A673 (cell line): ENCODE measurements at regions not wholly inside any gene's neighbourhood (a gene's known extent, or its start where the extent isn't known, plus 50 kb on each side); places are given as distances from the start of the nearest gene placed in this dataset.

ENCODE experiments used
- EZH2 ChIP-seq: fragments of 200-600 bp; sonication (generic); IDR thresholded peaks from 2 replicates; pipeline ENCODE4 v1.6.1; 2017; ENCODE audit warnings: borderline replicate concordance, low read depth, mild to moderate bottlenecking, mixed read lengths, antibody characterized with exemption, low read length; ENCODE audit not compliant: poor library complexity, severe bottlenecking
- TF ChIP-seq, protein P1 (sequence below): fragments of 300-800, 200-600 bp; sonication (generic); conservative IDR thresholded peaks from 2 replicates; pipeline ENCODE4 v1.5.1; 2017; ENCODE audit warnings: low read depth, mild to moderate bottlenecking, antibody characterized with exemption, low read length, moderate library complexity, mixed read lengths

DNA sequence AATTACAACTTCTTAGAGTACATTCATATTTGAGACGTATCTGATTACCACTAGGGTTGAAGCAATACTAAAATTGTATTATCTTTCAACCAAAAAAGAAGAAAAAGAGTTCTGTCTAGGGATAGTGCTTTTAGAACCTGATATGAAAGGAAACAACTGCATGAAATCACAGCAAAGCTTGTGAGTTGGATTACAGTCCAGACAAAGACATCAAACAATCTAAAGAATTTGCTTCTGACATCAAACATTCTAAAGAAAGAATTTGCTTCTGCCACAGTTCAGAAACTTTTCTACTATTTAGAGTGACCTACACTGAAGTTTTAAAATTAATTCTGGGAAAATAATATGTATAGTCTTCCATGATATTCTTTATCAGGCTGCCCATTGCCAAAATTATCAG is 1141.1 kb upstream of the ACO1 start:
- TF ChIP-seq, protein P1, sequence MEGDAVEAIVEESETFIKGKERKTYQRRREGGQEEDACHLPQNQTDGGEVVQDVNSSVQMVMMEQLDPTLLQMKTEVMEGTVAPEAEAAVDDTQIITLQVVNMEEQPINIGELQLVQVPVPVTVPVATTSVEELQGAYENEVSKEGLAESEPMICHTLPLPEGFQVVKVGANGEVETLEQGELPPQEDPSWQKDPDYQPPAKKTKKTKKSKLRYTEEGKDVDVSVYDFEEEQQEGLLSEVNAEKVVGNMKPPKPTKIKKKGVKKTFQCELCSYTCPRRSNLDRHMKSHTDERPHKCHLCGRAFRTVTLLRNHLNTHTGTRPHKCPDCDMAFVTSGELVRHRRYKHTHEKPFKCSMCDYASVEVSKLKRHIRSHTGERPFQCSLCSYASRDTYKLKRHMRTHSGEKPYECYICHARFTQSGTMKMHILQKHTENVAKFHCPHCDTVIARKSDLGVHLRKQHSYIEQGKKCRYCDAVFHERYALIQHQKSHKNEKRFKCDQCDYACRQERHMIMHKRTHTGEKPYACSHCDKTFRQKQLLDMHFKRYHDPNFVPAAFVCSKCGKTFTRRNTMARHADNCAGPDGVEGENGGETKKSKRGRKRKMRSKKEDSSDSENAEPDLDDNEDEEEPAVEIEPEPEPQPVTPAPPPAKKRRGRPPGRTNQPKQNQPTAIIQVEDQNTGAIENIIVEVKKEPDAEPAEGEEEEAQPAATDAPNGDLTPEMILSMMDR: no peak
- no peak for TF ChIP-seq EZH2
